ENCODE measurements at regions not wholly inside any gene's neighbourhood (a gene's known extent, or its start where the extent isn't known, plus 50 kb on each side); places are given as distances from the start of the nearest gene placed in this dataset.

DNA sequence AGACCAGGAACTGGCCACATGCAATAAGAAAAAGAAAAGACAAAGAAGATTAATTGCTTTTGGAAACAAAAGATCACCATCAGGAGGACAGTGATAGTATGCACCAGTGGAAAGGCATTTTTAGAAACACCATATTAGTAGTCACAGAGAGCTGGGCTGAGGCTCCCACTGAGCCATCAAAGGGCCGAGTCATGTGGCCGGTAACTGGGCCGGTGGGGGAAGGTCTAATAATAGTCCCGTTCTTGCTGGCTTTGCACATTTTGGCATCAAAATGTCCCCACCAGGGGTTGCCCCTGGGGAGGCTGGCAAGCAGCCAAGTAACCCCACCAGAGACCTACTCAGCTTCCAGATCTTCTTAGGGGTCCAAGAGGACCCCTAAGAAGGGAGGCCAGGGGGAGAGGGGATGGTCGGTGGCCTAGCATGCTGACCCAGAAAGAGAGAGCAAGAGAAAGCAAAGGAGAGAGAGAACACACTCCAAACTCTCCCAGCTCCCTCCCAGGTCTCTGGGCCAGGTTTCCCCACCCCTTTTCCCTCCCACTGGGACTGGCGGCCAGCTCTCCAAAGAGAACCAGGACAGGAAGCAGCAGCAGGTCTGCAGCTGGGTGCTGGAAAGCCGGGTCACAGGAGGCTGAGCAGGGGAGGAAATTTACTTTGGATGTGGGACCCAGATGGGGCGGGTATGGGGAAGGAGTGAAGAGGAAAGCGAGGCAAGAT, 70.2 kb upstream of the FGFR2 start:
- no peak overlapping the region for H2AK9ac ChIP-seq (replicated peaks; ENCODE audit: low read depth, low read length, poor library complexity)
- in situ Hi-C loops (cut with MboI; ENCODE audit: low sequenced_read_pairs): no loop called here
- ATAC-seq (ENCODE audit: low read depth) (no peak), DNase-seq (no peak)
- H3K4me3 ChIP-seq (ENCODE audit: insufficient read depth, low read depth, low read length): no peak overlapping the region
- H3K9me3 ChIP-seq (ENCODE audit: control insufficient read depth, insufficient read depth, low read length): peaks cover 11% of the 10 kb centered on the region
- no CpG with 5 or more reads among the region's 9 CpGs for WGBS, 2 experiments (ENCODE audit: extremely low coverage in 2 of 2, insufficient read length in 1 of 2)
- no peak overlapping the region for H3K27ac ChIP-seq (ENCODE audit: insufficient read depth, low read length)
- no peaks in the 10 kb centered on the region for H3K4me1 ChIP-seq (ENCODE audit: control insufficient read depth, insufficient read depth, low read length)
- no peak overlapping the region for H4K8ac ChIP-seq (ENCODE audit: low read depth in 2 of 2, low read length in 2 of 2)
- H2AFZ ChIP-seq (replicated peaks; ENCODE audit: low read length, poor library complexity): no peak overlapping the region
- no peak overlapping the region for H3K56ac ChIP-seq (ENCODE audit: extremely low read depth, insufficient read depth, low read length)
- H2BK5ac ChIP-seq (ENCODE audit: low read depth, low read length, poor library complexity, severe bottlenecking): no peak overlapping the region
- no peak overlapping the region for H2BK120ac ChIP-seq (ENCODE audit: low read depth, low read length)
- H4K5ac ChIP-seq (ENCODE audit: low read depth, low read length): no peak overlapping the region
- H2BK15ac ChIP-seq (ENCODE audit: low read depth, low read length): no peak overlapping the region
- H3K4me2 ChIP-seq (ENCODE audit: low read depth, low read length): no peak overlapping the region
- no peak overlapping the region for H2AK5ac ChIP-seq (ENCODE audit: low read depth, low read length)
- H3K36me3 ChIP-seq (ENCODE audit: control insufficient read depth, insufficient read depth, low read length): no peaks in the 10 kb centered on the region
- no peak overlapping the region for H3K9ac ChIP-seq (ENCODE audit: low read depth, low read length)
- H4K20me1 ChIP-seq (ENCODE audit: insufficient read depth, low read length): no peaks in the 10 kb centered on the region
- no peak overlapping the region for H4K91ac ChIP-seq (ENCODE audit: insufficient read depth, low read depth, low read length)
- H3K9me1 ChIP-seq (ENCODE audit: insufficient read depth, low read length): no peaks in the 10 kb centered on the region
- dilution Hi-C loops (cut with HindIII; ENCODE audit: low sequenced_read_pairs, unreplicated experiment): no loop called here
- ChIA-PET POLR2A (ENCODE audit: unreplicated experiment) (no interaction called here), CTCF (interaction anchor here (1.1 kb wide), 1 partner anchor 67 kb away, joined by 3 read pairs; no protein-coding TSS in a partner anchor)
- no peak overlapping the region for H3K4ac ChIP-seq (ENCODE audit: low read depth, low read length)
- TF ChIP-seq MAFK (IDR thresholded peaks at IDR 0.05; ENCODE audit: low read depth, low read length): no peak
- TF ChIP-seq, protein P1, sequence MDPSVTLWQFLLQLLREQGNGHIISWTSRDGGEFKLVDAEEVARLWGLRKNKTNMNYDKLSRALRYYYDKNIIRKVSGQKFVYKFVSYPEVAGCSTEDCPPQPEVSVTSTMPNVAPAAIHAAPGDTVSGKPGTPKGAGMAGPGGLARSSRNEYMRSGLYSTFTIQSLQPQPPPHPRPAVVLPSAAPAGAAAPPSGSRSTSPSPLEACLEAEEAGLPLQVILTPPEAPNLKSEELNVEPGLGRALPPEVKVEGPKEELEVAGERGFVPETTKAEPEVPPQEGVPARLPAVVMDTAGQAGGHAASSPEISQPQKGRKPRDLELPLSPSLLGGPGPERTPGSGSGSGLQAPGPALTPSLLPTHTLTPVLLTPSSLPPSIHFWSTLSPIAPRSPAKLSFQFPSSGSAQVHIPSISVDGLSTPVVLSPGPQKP (IDR thresholded peaks at IDR 0.05; ENCODE audit: borderline replicate concordance, low read depth, low read length): no peak
- no peaks in the 10 kb centered on the region for H3K27me3 ChIP-seq (ENCODE audit: control insufficient read depth, insufficient read depth, low read length)
- H3K14ac ChIP-seq (replicated peaks; ENCODE audit: low read depth, low read length): no peak overlapping the region
- H3K18ac ChIP-seq (ENCODE audit: low read depth, low read length): no peak overlapping the region
- H2BK20ac ChIP-seq (ENCODE audit: low read depth, low read length): no peak overlapping the region
- no peak overlapping the region for H3K23ac ChIP-seq (ENCODE audit: low read depth, low read length)
- H3K79me1 ChIP-seq (ENCODE audit: low read depth in 1 of 2, low read length in 2 of 2): no peaks in the 10 kb centered on the region
- no TSS peak for BruUV-seq (replicated peaks)
- intact Hi-C loops (cut with micrococcal nuclease): no loop called here

All from IMR-90 (cell line).